ENCODE measurements at regions not wholly inside any gene's neighbourhood (a gene's known extent, or its start where the extent isn't known, plus 50 kb on each side); places are given as distances from the start of the nearest gene placed in this dataset.

- no peak for DNase-seq (ENCODE audit: low spot score in 2 of 2)
- H3K9me3 ChIP-seq: no peaks in the 10 kb centered on the region
- H3K4me3 ChIP-seq: no peak overlapping the region
- TF ChIP-seq CTCF (IDR thresholded peaks at IDR 0.05) (no peak), POLR2A (IDR thresholded peaks at IDR 0.05) (no peak), EP300 (IDR thresholded peaks at IDR 0.05) (no peak), POLR2AphosphoS5 (IDR thresholded peaks at IDR 0.05) (no peak)
- peaks cover 26% of the 10 kb centered on the region for H3K4me1 ChIP-seq
- WGBS: 84% methylated on average over 9 of the region's 9 CpGs
- no peaks in the 10 kb centered on the region for H3K27me3 ChIP-seq
- no peak overlapping the region for H3K27ac ChIP-seq
- H3K36me3 ChIP-seq: no peaks in the 10 kb centered on the region
Measured at GRCh38 chr15:66649235-66649984, 52.6 kb upstream of the SMAD6 start.

- WGBS: 73% methylated on average over 5 of the region's 5 CpGs
- Histone ChIP-seq H3K4me3 (no peak overlapping the region), H3K36me3 (no peaks in the 10 kb centered on the region), H3K27me3 (peaks cover 4% of the 10 kb centered on the region), H3K4me1 (peaks cover 35% of the 10 kb centered on the region), H3K9me3 (no peaks in the 10 kb centered on the region), H3K27ac (no peak overlapping the region)
- no peak for TF ChIP-seq EP300 (IDR thresholded peaks at IDR 0.05)
- TF ChIP-seq CTCF (IDR thresholded peaks at IDR 0.05): no peak
- no peak for TF ChIP-seq POLR2A (IDR thresholded peaks at IDR 0.05)
- TF ChIP-seq POLR2AphosphoS5 (IDR thresholded peaks at IDR 0.05): no peak
- DNase-seq (ENCODE audit: low spot score in 2 of 2): no peak
Measured at GRCh38 chr15:66650433-66650832, 51.6 kb upstream of the SMAD6 start.

- H3K27ac ChIP-seq: no peak overlapping the region
- peaks cover 38% of the 10 kb centered on the region for H3K4me1 ChIP-seq
- peaks cover 4% of the 10 kb centered on the region for H3K27me3 ChIP-seq
- H3K9me3 ChIP-seq: no peaks in the 10 kb centered on the region
- no peaks in the 10 kb centered on the region for H3K36me3 ChIP-seq
- DNase-seq (ENCODE audit: low spot score in 2 of 2): no peak
- no peak for TF ChIP-seq POLR2AphosphoS5 (IDR thresholded peaks at IDR 0.05)
- TF ChIP-seq POLR2A (IDR thresholded peaks at IDR 0.05): no peak
- TF ChIP-seq EP300 (IDR thresholded peaks at IDR 0.05): no peak
- TF ChIP-seq CTCF (IDR thresholded peaks at IDR 0.05): no peak
- H3K4me3 ChIP-seq: no peak overlapping the region
- 82% methylated on average over 3 of the region's 3 CpGs for WGBS
Measured at GRCh38 chr15:66651198-66651597, 50.8 kb upstream of the SMAD6 start.

- TF ChIP-seq CTCF (IDR thresholded peaks at IDR 0.05): no peak
- TF ChIP-seq POLR2AphosphoS5 (IDR thresholded peaks at IDR 0.05): no peak
- no peak for TF ChIP-seq EP300 (IDR thresholded peaks at IDR 0.05)
- no peak for TF ChIP-seq POLR2A (IDR thresholded peaks at IDR 0.05)
- Histone ChIP-seq H3K4me1 (peaks cover 29% of the 10 kb centered on the region), H3K36me3 (no peaks in the 10 kb centered on the region), H3K9me3 (no peaks in the 10 kb centered on the region), H3K27ac (no peak overlapping the region), H3K4me3 (no peak overlapping the region), H3K27me3 (peaks cover 4% of the 10 kb centered on the region)
- 98% methylated on average over 4 of the region's 5 CpGs for WGBS
- DNase-seq (ENCODE audit: low spot score in 2 of 2): no peak
Measured at GRCh38 chr15:66651913-66652642, 50.0 kb upstream of the SMAD6 start.
